ENCODE measurements at regions not wholly inside any gene's neighbourhood (a gene's known extent, or its start where the extent isn't known, plus 50 kb on each side); places are given as distances from the start of the nearest gene placed in this dataset.

GRCh38 chr13:104314321-104314720 lies 1248.1 kb upstream of the SLC10A2 start:
- ChIA-PET CTCF (interaction anchor here (0.6 kb wide), 1 partner anchor 429 kb away, joined by 3 read pairs; no protein-coding TSS in a partner anchor), POLR2A (no interaction called here)
- Histone ChIP-seq H3K27ac (ENCODE audit: extremely low read depth, low read depth, low read length) (no peak overlapping the region), H3K36me3 (ENCODE audit: control insufficient read depth in 2 of 2, insufficient read depth in 1 of 2, low read length in 2 of 2) (no peaks in the 10 kb centered on the region), H3K4me3 (ENCODE audit: low read depth, low read length) (no peak overlapping the region), H3K9me3 (ENCODE audit: control insufficient read depth, insufficient read depth, low read depth, low read length) (no peaks in the 10 kb centered on the region), H3K4me1 (ENCODE audit: control insufficient read depth, insufficient read depth, low read length) (no peaks in the 10 kb centered on the region)
- TF ChIP-seq ZNF202 (tag by site-specific recombination; IDR thresholded peaks at IDR 0.05; ENCODE audit: borderline replicate concordance) (no peak), ZNF23 (tag by site-specific recombination; IDR thresholded peaks at IDR 0.05; ENCODE audit: borderline replicate concordance) (no peak), ZNF514 (tag by site-specific recombination; IDR thresholded peaks at IDR 0.05) (no peak), ZNF792 (tag by site-specific recombination; IDR thresholded peaks at IDR 0.05) (no peak), ZNF830 (tag by site-specific recombination; IDR thresholded peaks at IDR 0.05; ENCODE audit: low read depth) (no peak), SP7 (tag by site-specific recombination; IDR thresholded peaks at IDR 0.05) (no peak), BCL11A (tag by site-specific recombination; IDR thresholded peaks at IDR 0.05; ENCODE audit: low read depth) (no peak), ZNF10 (tag by site-specific recombination; IDR thresholded peaks at IDR 0.05) (no peak), PATZ1 (tag by site-specific recombination; IDR thresholded peaks at IDR 0.05) (no peak), GLIS1 (tag by site-specific recombination; IDR thresholded peaks at IDR 0.05) (no peak), HOXD13 (CRISPR knock-in tag; IDR thresholded peaks at IDR 0.05; ENCODE audit: borderline replicate concordance) (no peak), PRDM6 (tag by site-specific recombination; IDR thresholded peaks at IDR 0.05) (no peak), ZNF426 (tag by site-specific recombination; IDR thresholded peaks at IDR 0.05) (no peak)

- TF ChIP-seq ZBTB1 (tag by site-specific recombination; IDR thresholded peaks at IDR 0.05): no peak
- TF ChIP-seq, protein P1, sequence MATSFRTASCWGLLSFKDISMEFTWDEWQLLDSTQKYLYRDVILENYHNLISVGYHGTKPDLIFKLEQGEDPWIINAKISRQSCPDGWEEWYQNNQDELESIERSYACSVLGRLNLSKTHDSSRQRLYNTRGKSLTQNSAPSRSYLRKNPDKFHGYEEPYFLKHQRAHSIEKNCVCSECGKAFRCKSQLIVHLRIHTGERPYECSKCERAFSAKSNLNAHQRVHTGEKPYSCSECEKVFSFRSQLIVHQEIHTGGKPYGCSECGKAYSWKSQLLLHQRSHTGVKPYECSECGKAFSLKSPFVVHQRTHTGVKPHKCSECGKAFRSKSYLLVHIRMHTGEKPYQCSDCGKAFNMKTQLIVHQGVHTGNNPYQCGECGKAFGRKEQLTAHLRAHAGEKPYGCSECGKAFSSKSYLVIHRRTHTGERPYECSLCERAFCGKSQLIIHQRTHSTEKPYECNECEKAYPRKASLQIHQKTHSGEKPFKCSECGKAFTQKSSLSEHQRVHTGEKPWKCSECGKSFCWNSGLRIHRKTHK (tag by site-specific recombination; IDR thresholded peaks at IDR 0.05): no peak
These were observed 1244.6 kb upstream of the SLC10A2 start for GRCh38 chr13:104310861-104311260.

DNA sequence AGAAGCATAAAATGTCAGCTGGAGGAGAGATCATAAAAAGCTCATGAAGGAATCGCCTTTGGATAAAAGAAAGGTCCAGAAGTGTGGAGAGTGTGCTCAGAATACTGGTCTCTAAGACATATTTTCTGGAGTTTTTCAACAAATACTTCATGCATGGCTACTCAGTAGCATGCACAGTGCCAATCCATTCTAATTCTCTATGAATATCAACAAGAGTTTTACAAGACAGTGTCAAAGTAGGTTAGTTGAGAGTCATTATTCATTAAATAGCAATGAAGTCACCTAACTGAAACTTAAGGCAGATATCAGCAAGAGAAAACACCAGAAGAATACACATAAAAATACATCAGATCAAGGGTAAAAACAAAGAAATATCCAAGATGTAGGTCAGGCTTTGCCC lies 1243.2 kb upstream of the SLC10A2 start:
- H3K36me3 ChIP-seq (ENCODE audit: control insufficient read depth in 2 of 2, insufficient read depth in 1 of 2, low read length in 2 of 2): no peaks in the 10 kb centered on the region
- ChIA-PET POLR2A (no interaction called here), CTCF (no interaction called here)
- H3K4me1 ChIP-seq (ENCODE audit: control insufficient read depth, insufficient read depth, low read length): no peaks in the 10 kb centered on the region
- H3K4me3 ChIP-seq (ENCODE audit: low read depth, low read length): no peak overlapping the region
- TF ChIP-seq BCL6B (tag by site-specific recombination; IDR thresholded peaks at IDR 0.05) (no peak), ZNF626 (tag by site-specific recombination; IDR thresholded peaks at IDR 0.05) (no peak), ZNF621 (tag by site-specific recombination; IDR thresholded peaks at IDR 0.05) (no peak), SALL2 (tag by site-specific recombination; IDR thresholded peaks at IDR 0.05; ENCODE audit: borderline replicate concordance) (no peak), ZNF2 (tag by site-specific recombination; IDR thresholded peaks at IDR 0.05) (no peak), ZBTB21 (tag by site-specific recombination; IDR thresholded peaks at IDR 0.05) (no peak)
- TF ChIP-seq, protein P2, sequence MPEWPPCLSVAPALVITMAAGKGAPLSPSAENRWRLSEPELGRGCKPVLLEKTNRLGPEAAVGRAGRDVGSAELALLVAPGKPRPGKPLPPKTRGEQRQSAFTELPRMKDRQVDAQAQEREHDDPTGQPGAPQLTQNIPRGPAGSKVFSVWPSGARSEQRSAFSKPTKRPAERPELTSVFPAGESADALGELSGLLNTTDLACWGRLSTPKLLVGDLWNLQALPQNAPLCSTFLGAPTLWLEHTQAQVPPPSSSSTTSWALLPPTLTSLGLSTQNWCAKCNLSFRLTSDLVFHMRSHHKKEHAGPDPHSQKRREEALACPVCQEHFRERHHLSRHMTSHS (tag by site-specific recombination; IDR thresholded peaks at IDR 0.05): no peak
- no peaks in the 10 kb centered on the region for H3K9me3 ChIP-seq (ENCODE audit: control insufficient read depth, insufficient read depth, low read depth, low read length)
- no peak overlapping the region for H3K27ac ChIP-seq (ENCODE audit: extremely low read depth, low read depth, low read length)

More at GRCh38 chr13:104310861-104311260, 1244.6 kb upstream of the SLC10A2 start:
- Histone ChIP-seq H3K4me1 (ENCODE audit: control insufficient read depth, insufficient read depth, low read length) (no peaks in the 10 kb centered on the region), H3K4me3 (ENCODE audit: low read depth, low read length) (no peak overlapping the region), H3K36me3 (ENCODE audit: control insufficient read depth in 2 of 2, insufficient read depth in 1 of 2, low read length in 2 of 2) (no peaks in the 10 kb centered on the region), H3K9me3 (ENCODE audit: control insufficient read depth, insufficient read depth, low read depth, low read length) (no peaks in the 10 kb centered on the region), H3K27ac (ENCODE audit: extremely low read depth, low read depth, low read length) (no peak overlapping the region)
- ChIA-PET POLR2A (no interaction called here), CTCF (interaction anchor here (0.6 kb wide), 1 partner anchor 122 kb away, joined by 5 read pairs; no protein-coding TSS in a partner anchor)
